B cell (primary cell): ENCODE measurements at regions not wholly inside any gene's neighbourhood (a gene's known extent, or its start where the extent isn't known, plus 50 kb on each side); places are given as distances from the start of the nearest gene placed in this dataset.

Experiments used
- EZH2 ChIP-seq: IDR thresholded peaks from 2 replicates; pipeline ENCODE4 v1.6.1; 2012; ENCODE audit warnings: borderline replicate concordance, low read depth, mild to moderate bottlenecking, moderate library complexity, low read length; ENCODE audit not compliant: insufficient read depth, poor library complexity, severe bottlenecking
- TF ChIP-seq, protein P1 (sequence below): fragments of 200-600 bp; IDR thresholded peaks from one replicate; pipeline ENCODE4 v1.8.0; 2022; ENCODE audit warnings: antibody characterized with exemption, mild to moderate bottlenecking

GRCh38 chr13:80171096-80171495, 169.8 kb downstream of the SPRY2 start:
- no peak for TF ChIP-seq EZH2
- TF ChIP-seq, protein P1, sequence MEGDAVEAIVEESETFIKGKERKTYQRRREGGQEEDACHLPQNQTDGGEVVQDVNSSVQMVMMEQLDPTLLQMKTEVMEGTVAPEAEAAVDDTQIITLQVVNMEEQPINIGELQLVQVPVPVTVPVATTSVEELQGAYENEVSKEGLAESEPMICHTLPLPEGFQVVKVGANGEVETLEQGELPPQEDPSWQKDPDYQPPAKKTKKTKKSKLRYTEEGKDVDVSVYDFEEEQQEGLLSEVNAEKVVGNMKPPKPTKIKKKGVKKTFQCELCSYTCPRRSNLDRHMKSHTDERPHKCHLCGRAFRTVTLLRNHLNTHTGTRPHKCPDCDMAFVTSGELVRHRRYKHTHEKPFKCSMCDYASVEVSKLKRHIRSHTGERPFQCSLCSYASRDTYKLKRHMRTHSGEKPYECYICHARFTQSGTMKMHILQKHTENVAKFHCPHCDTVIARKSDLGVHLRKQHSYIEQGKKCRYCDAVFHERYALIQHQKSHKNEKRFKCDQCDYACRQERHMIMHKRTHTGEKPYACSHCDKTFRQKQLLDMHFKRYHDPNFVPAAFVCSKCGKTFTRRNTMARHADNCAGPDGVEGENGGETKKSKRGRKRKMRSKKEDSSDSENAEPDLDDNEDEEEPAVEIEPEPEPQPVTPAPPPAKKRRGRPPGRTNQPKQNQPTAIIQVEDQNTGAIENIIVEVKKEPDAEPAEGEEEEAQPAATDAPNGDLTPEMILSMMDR, result no peak
